ENCODE measurements at regions not wholly inside any gene's neighbourhood (a gene's known extent, or its start where the extent isn't known, plus 50 kb on each side); places are given as distances from the start of the nearest gene placed in this dataset.
"Not testable (repeated sequence)": the region's sequence is repeated elsewhere in the genome, so short reads cannot be mapped to it uniquely, and the experiment has no call there.

DNA sequence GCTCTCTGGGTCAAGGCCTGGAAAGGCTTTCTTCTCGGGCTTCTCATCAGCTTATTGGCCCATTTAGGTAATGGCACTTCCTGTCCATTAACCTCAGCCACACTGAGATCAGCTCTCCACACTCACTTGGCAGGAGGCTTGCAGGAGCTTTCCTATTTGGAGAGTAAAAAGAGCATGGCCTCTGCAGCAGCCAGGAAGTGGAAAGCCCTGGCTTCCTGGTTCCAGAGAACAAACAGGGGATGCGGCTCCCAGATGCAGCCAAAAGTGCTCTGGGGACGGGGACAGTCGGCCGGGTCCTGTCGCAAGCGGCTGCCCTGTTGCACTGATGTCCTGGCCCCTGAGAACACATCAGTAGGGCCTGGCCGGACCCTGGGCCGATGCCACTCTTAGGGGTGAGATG is 4462.4 kb upstream of the TPTE start:
- not testable (repeated sequence) for TF ChIP-seq CTCF (IDR thresholded peaks at IDR 0.05; ENCODE audit: low read depth, low read length); EZH2phosphoT487 (IDR thresholded peaks at IDR 0.05; ENCODE audit: low read depth)

Measured in OCI-LY3 (cell line).